Stimulated activated CD4-positive, alpha-beta T cell treated with anti-CD3 and anti-CD28 coated beads, Interleukin-1b, Interleukin-23, amount 100 ng/mL, for 48 hours (primary cell): ENCODE measurements at regions not wholly inside any gene's neighbourhood (a gene's known extent, or its start where the extent isn't known, plus 50 kb on each side); places are given as distances from the start of the nearest gene placed in this dataset.
A peak's percentile ranks its signal among the peaks of the same experiment; 100 is the strongest.

Source experiments
- DNase-seq: peaks from one replicate; pipeline ENCODE4 v3.0.0-alpha.2; 2020

GRCh38 chr1:224850446-224850845 lies 79.0 kb upstream of the DNAH14 start:
- DNase-seq, result no peak

DNA sequence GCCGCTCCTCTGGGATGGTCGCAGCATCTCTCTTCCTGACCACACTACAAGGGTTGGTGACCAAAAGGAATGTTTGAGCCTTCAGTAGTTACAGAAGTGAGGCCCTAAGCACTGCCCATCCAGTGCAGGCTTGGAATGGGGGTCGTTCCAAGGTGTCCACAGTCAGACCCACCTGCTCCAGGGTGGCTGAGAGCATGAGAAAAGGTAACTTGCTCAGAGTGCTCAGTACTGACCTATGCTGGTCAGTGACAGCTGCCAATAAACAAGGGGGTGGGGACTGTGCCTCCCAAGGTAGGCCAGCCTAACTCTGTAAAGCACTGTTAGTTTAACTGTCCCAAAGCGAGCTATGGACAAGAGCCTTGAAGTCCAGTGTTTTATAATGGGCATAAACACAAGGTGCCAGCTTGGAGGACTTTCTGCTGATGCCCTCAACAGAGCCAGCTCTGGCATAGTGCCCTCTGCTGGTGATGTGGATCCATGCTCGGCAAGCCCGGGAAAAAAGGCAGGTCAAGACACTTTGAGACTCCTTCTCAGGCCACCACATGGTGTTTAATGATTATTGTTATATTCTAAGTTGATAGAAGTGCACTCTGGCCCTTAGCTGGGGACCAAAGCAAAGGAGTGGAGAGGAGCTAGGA lies 78.1 kb upstream of the DNAH14 start:
- peak; percentile 55 for DNase-seq

DNA sequence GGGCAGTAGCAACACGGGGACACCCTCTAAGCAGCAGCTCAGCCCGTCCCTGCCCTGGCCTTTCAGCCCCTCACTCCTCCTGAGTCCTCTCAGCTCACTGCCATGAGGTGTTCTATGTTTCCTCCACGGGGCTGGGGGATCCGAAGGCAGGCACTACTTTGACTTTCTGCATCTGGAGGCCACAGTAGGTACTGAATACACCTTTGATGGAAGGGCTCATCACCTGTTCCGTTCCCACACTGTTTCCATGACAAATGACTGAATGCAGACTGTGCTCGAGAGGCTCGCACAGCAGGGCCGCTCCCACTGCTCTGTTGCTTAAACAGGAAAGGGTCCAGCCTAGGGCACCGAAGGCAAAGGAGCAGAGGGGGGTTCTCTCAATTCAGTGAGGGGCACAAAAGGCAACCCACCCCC lies 77.6 kb upstream of the DNAH14 start:
- no peak for DNase-seq

DNA sequence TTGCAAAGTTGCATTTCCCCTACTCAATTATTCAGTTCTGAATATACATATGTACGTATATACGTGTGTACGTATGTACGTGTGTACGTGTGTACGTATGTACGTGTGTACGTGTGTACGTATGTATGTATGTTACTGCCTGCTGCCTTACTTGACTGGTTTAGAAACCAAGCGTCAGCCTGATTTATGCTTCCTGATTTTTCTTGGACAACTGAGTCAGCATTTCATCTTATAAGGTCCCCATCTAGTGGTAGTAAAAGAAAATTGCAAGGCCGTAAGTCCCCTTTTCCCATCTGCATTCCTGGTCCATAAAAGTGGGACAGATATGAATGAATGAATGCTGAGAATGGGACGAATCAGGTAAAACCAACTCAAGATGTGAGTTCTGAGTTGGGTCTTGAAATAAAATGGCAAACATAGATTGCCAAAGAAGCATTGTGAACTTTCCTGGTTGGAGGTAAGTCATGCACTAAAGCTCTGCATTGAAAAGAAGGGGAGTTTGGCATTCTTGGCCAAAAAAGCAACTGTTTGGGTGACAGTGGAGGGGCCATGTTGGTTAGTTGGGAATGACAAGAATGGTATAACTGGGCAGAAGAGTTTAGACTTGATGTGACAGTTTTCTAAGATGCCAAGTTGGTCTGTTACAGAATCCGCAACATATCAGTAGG lies 76.4 kb upstream of the DNAH14 start:
- no peak for DNase-seq

- no peak for DNase-seq
These were observed 72.5 kb upstream of the DNAH14 start for GRCh38 chr1:224856973-224857372.

DNA sequence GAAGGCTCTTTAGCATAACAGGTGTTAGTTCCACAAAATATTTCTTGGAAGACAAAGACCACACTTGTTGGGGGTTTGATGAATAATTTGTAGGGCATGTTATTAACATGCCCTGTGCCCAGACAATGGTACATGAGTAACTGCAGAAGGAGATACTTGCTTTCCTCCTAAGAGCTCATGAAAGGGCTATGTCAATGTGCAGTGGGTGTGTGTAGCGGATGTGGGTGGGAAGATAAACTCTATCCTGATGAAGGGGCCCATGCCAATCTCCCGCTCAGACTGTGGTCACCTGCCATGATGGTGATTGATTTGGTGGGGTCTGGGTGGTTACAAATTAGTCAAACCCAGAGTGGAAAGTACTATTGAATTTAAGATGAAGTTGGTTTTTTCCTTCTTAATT lies 69.8 kb upstream of the DNAH14 start:
- no peak for DNase-seq

DNA sequence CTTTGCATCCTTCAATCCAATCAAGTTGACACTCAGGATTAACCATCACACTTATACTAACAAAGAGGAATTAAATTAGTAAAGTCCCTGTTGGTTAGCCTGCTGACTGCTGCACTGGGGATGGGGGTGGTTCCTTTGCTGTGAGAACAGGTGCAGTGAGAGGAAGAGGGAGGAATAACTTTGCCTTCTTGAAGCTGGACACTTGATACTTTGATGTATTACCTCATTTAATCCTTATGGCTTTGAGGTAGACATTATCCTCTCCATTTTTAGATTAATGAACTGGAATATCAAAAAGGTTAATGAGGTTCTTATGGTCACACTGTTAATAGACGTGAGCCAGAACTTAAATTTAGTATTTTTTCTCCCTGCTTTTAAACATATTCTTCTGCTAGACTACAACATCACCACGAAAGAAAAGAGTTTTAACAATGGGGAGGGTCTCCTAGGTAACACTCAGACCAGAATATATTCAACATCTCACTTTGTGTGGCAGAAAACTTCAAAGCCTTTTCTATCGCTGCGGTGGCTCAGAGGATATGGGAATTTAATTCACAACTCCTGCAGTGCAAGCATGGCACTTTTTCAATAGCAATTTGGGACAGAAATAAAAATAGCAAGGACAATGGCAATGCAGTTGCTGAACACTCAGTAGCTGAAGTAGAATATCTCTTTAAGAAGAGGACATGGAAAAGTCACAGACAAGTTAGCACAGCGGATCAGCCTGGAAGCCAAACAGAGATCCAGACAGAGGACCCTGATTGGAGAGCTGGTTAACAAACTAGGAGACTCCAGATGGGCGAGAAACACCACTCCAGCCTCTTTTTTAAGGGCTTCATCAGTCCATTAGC lies 68.8 kb upstream of the DNAH14 start:
- no peak for DNase-seq

- DNase-seq, result no peak
These were observed 68.1 kb upstream of the DNAH14 start for GRCh38 chr1:224861339-224861716.

GRCh38 chr1:224863486-224863885 lies 66.0 kb upstream of the DNAH14 start:
- DNase-seq, result no peak

DNA sequence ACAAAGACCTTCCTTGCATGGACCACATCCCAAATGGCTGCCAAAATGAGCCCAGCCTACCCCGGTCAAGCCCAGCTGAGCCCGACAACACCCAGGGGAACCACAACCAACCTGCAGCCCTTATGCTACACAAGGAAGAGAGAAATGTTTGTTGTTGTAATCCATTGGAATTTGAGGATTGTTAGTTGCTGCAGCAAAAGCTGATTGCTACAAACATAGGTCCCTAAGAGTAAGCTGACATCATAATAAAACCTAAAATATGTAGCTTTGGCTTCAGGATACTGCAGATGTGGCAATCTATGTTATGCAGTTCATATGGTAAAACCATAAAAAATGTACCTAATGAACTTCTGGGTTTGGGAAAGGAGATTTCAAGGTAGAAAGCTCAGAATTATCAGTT lies 65.5 kb upstream of the DNAH14 start:
- no peak for DNase-seq

- DNase-seq, result no peak
These were observed 64.0 kb upstream of the DNAH14 start for GRCh38 chr1:224865510-224865909.

GRCh38 chr1:224866940-224867339 lies 62.5 kb upstream of the DNAH14 start:
- no peak for DNase-seq

- DNase-seq, result no peak
These were observed 61.8 kb upstream of the DNAH14 start for GRCh38 chr1:224867715-224868114.

- DNase-seq, result no peak
These were observed 56.5 kb upstream of the DNAH14 start for GRCh38 chr1:224872832-224873433.

DNA sequence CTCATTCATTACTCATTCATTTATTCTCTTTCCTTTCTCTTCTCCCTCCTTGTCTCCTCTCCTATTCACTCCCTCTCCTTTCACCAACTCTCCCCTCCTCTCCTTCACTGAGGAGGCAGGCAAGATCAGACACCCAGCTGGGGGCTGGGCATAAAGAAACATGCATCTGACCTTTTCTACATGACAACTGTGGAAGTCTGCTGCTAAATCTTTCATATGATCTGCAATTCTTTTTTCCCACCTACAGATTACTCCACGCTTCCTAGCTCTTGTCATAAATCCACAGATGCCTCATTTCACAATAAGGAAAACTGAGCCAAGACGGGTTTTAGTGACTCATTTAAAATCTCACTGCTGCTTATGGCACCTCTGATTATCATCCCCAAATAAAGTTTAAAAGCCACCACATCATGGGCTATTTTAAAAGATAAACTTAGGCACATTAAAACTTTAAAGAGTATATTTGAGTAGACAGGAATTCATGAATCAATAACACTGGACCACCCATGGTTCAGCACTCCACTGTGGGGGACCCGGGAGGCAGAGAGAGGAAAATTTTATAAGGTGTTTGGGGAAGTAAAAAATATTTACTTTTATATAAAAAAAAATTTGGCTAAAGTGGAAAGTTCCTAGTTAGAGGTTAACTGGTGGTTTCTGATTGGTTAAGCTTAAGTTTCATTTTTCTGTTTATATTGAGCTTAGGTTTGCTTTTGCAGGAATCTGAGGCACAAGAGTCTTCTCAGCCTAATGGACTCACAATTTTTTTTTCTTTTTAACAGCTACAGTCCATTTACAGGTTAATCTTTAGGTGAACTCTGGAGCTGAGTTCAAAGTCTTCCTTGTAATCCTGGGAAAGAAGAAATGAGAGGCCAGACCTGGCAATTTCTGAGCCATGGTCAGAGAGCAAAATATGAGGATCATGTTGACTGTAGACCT lies 55.8 kb upstream of the DNAH14 start:
- DNase-seq, result no peak

DNA sequence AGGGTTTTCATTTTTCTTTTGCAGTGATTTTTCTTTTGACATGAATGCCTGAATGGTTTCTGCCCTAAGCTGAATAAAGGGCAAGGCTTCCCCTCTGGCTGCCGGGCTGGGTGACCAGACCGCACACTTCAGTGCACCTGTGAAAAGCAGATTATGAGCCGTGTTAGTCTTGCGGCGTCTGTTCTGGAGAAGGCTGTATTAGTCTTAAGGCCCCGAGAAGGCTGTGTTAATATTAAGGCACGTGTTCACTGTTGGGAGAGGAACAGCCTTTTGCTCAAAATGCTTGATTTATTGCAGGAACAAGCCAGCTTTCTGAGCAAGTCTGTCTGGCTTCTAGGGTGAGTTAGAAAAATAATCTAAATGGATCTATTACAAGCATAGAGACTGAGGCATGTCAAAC lies 54.7 kb upstream of the DNAH14 start:
- no peak for DNase-seq

DNA sequence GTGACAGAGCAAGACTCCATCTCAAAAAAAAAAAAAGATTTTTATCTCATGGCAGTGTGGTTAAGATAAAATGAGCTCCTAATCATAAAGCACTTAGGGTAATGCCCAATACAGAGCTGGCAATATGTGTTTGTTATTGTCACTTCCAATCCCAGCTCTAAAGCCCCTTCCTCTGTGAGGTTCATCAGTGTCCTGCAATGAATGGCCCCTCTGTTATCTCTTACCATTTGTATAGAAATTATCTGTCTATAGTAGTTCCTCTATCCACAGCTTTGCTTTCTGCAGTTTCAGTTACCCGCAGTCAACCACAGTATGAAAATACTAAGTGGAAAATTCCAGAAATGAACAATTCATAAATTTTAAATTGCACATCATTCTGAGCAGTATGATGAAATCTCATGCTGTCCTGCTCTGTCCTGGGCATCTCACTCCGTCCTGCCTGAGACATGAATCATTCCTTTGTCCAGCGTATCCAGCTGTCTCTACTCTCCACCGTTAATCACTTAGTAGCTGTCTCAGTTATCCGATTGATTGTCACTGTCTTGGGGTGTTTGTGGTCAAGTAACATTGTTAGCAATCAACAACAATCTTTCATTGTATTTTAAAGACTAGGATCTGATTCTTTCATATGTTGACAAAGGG lies 50.2 kb upstream of the DNAH14 start:
- DNase-seq, result no peak
